ENCODE measurements at regions not wholly inside any gene's neighbourhood (a gene's known extent, or its start where the extent isn't known, plus 50 kb on each side); places are given as distances from the start of the nearest gene placed in this dataset.
A peak's percentile ranks its signal among the peaks of the same experiment; 100 is the strongest.

GRCh38 chr15:59917504-59918157, 86.5 kb upstream of the FOXB1 start:
- no peak overlapping the region for H3K4me3 ChIP-seq (ENCODE audit: low read depth, poor library complexity, severe bottlenecking)
- no peak for TF ChIP-seq POLR2A (IDR thresholded peaks at IDR 0.05)
- no peak for TF ChIP-seq CTCF (IDR thresholded peaks at IDR 0.05)
- 31 to 42% methylated on average over 10 of the region's 10 CpGs for WGBS, 2 donors
- intact Hi-C loops (cut with DNase I; ENCODE audit: low total_unique reads), result no loop called here
- peak in 1 of 2 donors; percentile 15 for DNase-seq (ENCODE audit: low spot score in 2 of 2)

GRCh38 chr15:59906046-59906445, 98.1 kb upstream of the FOXB1 start:
- 31 to 39% methylated on average over 1 of the region's 1 CpG for WGBS, 2 donors
- H3K4me3 ChIP-seq (ENCODE audit: low read depth, poor library complexity, severe bottlenecking), result no peak overlapping the region
- TF ChIP-seq CTCF (IDR thresholded peaks at IDR 0.05), result no peak
- TF ChIP-seq POLR2A (IDR thresholded peaks at IDR 0.05), result no peak
- intact Hi-C loops (cut with DNase I; ENCODE audit: low total_unique reads), result no loop called here
- no peak for DNase-seq (ENCODE audit: low spot score in 2 of 2)

GRCh38 chr15:59905176-59905575, 98.9 kb upstream of the FOXB1 start:
- no peak for DNase-seq (ENCODE audit: low spot score in 2 of 2)
- intact Hi-C loops (cut with DNase I; ENCODE audit: low total_unique reads), result no loop called here
- 41 to 43% methylated on average over 4 of the region's 4 CpGs for WGBS, 2 donors
- no peak overlapping the region for H3K4me3 ChIP-seq (ENCODE audit: low read depth, poor library complexity, severe bottlenecking)
- TF ChIP-seq CTCF (IDR thresholded peaks at IDR 0.05), result no peak
- TF ChIP-seq POLR2A (IDR thresholded peaks at IDR 0.05), result no peak

- no peak for TF ChIP-seq CTCF (IDR thresholded peaks at IDR 0.05)
- no peak for TF ChIP-seq POLR2A (IDR thresholded peaks at IDR 0.05)
- intact Hi-C loops (cut with DNase I; ENCODE audit: low total_unique reads), result no loop called here
- H3K4me3 ChIP-seq (ENCODE audit: low read depth, poor library complexity, severe bottlenecking), result no peak overlapping the region
- WGBS, 2 donors, result 18 to 26% methylated on average over 17 of the region's 17 CpGs
- DNase-seq (ENCODE audit: low spot score in 2 of 2), result no peak
These were observed 99.5 kb upstream of the FOXB1 start for GRCh38 chr15:59904450-59905135.

- no peak for DNase-seq (ENCODE audit: low spot score in 2 of 2)
- intact Hi-C loops (cut with DNase I; ENCODE audit: low total_unique reads), result no loop called here
- WGBS, 2 donors, result 66 to 75% methylated on average over 5 of the region's 5 CpGs
These were observed 107.4 kb upstream of the FOXB1 start for GRCh38 chr15:59896663-59897074.

More at GRCh38 chr15:59896663-59897074, 107.4 kb upstream of the FOXB1 start:
- no peak overlapping the region for H3K4me3 ChIP-seq (ENCODE audit: low read depth, poor library complexity, severe bottlenecking)
- no peak for TF ChIP-seq CTCF (IDR thresholded peaks at IDR 0.05)
- TF ChIP-seq POLR2A (IDR thresholded peaks at IDR 0.05), result no peak

All from lower leg skin (tissue), 4 donors.